Vagina (tissue), 2 donors: ENCODE measurements at regions not wholly inside any gene's neighbourhood (a gene's known extent, or its start where the extent isn't known, plus 50 kb on each side); places are given as distances from the start of the nearest gene placed in this dataset.

ENCODE experiments used
- DNase-seq, 2 donors: peaks; one replicate each; pipeline ENCODE4 v3.0.0-alpha.2; 2017; ENCODE audit errors: extremely low spot score in 2 of 2
- H3K27ac ChIP-seq: fragments of 200-600 bp; sonication (generic); one replicate; pipeline ENCODE4 v1.5.1; 2019
- H3K27me3 ChIP-seq: fragments of 200-600 bp; sonication (generic); one replicate; pipeline ENCODE4 v1.5.1; 2019
- H3K36me3 ChIP-seq, 2 donors: fragments of 200-600 bp; sonication (generic); one replicate each; pipeline ENCODE4 v1.5.1; 2017 to 2019
- H3K4me1 ChIP-seq: fragments of 200-600 bp; sonication (generic); one replicate; pipeline ENCODE4 v1.5.1; 2019
- H3K4me3 ChIP-seq, 2 donors: fragments of 200-600 bp; sonication (generic); 1 replicate in 1 of 2; 2 replicates in 1 of 2; pipeline ENCODE4 v1.5.1; 2016 to 2019
- H3K9me3 ChIP-seq: fragments of 200-600 bp; sonication (generic); one replicate; pipeline ENCODE4 v1.5.1; 2019
- POLR2A ChIP-seq, 2 donors: fragments of 450-650 bp; IDR thresholded peaks; one replicate each; pipeline ENCODE4 v1.6.1; 2017; ENCODE audit warnings: antibody characterized with exemption in 2 of 2, mild to moderate bottlenecking in 2 of 2, moderate library complexity in 2 of 2
- POLR2AphosphoS5 ChIP-seq, 2 donors: sonication (generic); formaldehyde crosslinking; IDR thresholded peaks; one replicate each; pipeline ENCODE4 v1.9.0; 2017; ENCODE audit warnings: antibody characterized with exemption in 2 of 2, mild to moderate bottlenecking in 2 of 2, low read depth in 1 of 2; ENCODE audit not compliant: insufficient read depth in 1 of 2
- intact Hi-C: fragments of 100-400 bp; cut with DNase I; formaldehyde crosslinking; loops from one replicate; pipeline ENCODE4 v1.15.1; 2023
- TF ChIP-seq, protein P1 (sequence below), 3 experiments: fragments of 450-650 bp in 2 of 3; fragments of 200-600 bp in 1 of 3; sonication (generic) in 1 of 3; IDR thresholded peaks; one replicate each; pipeline ENCODE4 v1.5.1; 2017 to 2019; ENCODE audit warnings: antibody characterized with exemption in 3 of 3, mild to moderate bottlenecking in 2 of 3, moderate library complexity in 2 of 3

GRCh38 chr10:88117869-88118632 is 254.6 kb downstream of the PTEN start:
- H3K4me3 ChIP-seq = no peak overlapping the region
- H3K9me3 ChIP-seq = no peaks in the 10 kb centered on the region
- H3K27me3 ChIP-seq = no peaks in the 10 kb centered on the region
- peaks cover 10% of the 10 kb centered on the region for H3K4me1 ChIP-seq
- DNase-seq = no peak
- no peak overlapping the region for H3K27ac ChIP-seq
- TF ChIP-seq, protein P1, sequence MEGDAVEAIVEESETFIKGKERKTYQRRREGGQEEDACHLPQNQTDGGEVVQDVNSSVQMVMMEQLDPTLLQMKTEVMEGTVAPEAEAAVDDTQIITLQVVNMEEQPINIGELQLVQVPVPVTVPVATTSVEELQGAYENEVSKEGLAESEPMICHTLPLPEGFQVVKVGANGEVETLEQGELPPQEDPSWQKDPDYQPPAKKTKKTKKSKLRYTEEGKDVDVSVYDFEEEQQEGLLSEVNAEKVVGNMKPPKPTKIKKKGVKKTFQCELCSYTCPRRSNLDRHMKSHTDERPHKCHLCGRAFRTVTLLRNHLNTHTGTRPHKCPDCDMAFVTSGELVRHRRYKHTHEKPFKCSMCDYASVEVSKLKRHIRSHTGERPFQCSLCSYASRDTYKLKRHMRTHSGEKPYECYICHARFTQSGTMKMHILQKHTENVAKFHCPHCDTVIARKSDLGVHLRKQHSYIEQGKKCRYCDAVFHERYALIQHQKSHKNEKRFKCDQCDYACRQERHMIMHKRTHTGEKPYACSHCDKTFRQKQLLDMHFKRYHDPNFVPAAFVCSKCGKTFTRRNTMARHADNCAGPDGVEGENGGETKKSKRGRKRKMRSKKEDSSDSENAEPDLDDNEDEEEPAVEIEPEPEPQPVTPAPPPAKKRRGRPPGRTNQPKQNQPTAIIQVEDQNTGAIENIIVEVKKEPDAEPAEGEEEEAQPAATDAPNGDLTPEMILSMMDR (IDR thresholded peaks at IDR 0.05) = no peak
- TF ChIP-seq POLR2AphosphoS5 (IDR thresholded peaks at IDR 0.05; ENCODE audit: insufficient read depth in 1 of 2, low read depth in 1 of 2) = no peak
- TF ChIP-seq POLR2A (IDR thresholded peaks at IDR 0.05) = no peak
- no peaks in the 10 kb centered on the region for H3K36me3 ChIP-seq
- intact Hi-C loops = no loop called here

GRCh38 chr10:88118729-88119128 is 255.3 kb downstream of the PTEN start:
- peaks cover 10% of the 10 kb centered on the region for H3K4me1 ChIP-seq
- DNase-seq = no peak
- H3K36me3 ChIP-seq = no peaks in the 10 kb centered on the region
- intact Hi-C loops = no loop called here
- H3K4me3 ChIP-seq = no peak overlapping the region
- no peak overlapping the region for H3K27ac ChIP-seq
- TF ChIP-seq POLR2A (IDR thresholded peaks at IDR 0.05) (no peak), POLR2AphosphoS5 (IDR thresholded peaks at IDR 0.05; ENCODE audit: insufficient read depth in 1 of 2, low read depth in 1 of 2) (no peak)
- TF ChIP-seq, protein P1 (IDR thresholded peaks at IDR 0.05) = no peak
- H3K9me3 ChIP-seq = no peaks in the 10 kb centered on the region
- no peaks in the 10 kb centered on the region for H3K27me3 ChIP-seq

DNA sequence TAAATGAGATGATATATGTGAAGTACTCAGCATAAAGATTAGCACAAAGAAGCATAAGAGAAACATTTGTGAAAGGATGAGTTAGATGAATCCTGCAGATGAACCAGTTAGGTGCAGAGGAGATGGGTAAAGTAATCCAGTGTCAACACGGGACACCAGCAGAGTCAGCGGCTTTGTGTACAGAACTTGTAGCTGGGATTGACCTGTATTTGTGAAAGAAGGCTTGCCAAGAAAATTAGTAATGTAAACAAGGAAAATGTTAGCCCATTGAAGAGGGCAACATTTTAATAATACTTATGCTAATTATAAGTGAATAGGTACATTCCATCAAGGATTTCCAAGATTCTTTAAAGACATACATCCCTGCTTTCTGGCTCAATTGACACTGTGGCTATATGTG is 255.7 kb downstream of the PTEN start:
- H3K4me1 ChIP-seq = peaks cover 6% of the 10 kb centered on the region
- no peak overlapping the region for H3K4me3 ChIP-seq
- no peaks in the 10 kb centered on the region for H3K9me3 ChIP-seq
- H3K27ac ChIP-seq = no peak overlapping the region
- no peak for DNase-seq
- TF ChIP-seq, protein P1 (IDR thresholded peaks at IDR 0.05) = no peak
- TF ChIP-seq POLR2A (IDR thresholded peaks at IDR 0.05) = no peak
- TF ChIP-seq POLR2AphosphoS5 (IDR thresholded peaks at IDR 0.05; ENCODE audit: insufficient read depth in 1 of 2, low read depth in 1 of 2) = no peak
- H3K36me3 ChIP-seq = no peaks in the 10 kb centered on the region
- intact Hi-C loops = no loop called here
- H3K27me3 ChIP-seq = no peaks in the 10 kb centered on the region

GRCh38 chr10:88120075-88120474 is 256.6 kb downstream of the PTEN start:
- TF ChIP-seq, protein P1 (IDR thresholded peaks at IDR 0.05) = no peak
- TF ChIP-seq POLR2AphosphoS5 (IDR thresholded peaks at IDR 0.05; ENCODE audit: insufficient read depth in 1 of 2, low read depth in 1 of 2) (no peak), POLR2A (IDR thresholded peaks at IDR 0.05) (no peak)
- Histone ChIP-seq H3K27ac (no peak overlapping the region), H3K27me3 (no peaks in the 10 kb centered on the region), H3K4me3 (no peak overlapping the region), H3K4me1 (no peaks in the 10 kb centered on the region), H3K36me3 (no peaks in the 10 kb centered on the region), H3K9me3 (no peaks in the 10 kb centered on the region)
- intact Hi-C loops = no loop called here
- DNase-seq = no peak

GRCh38 chr10:88120599-88121333 is 257.3 kb downstream of the PTEN start:
- no peak for DNase-seq
- no peaks in the 10 kb centered on the region for H3K9me3 ChIP-seq

More at GRCh38 chr10:88120599-88121333, 257.3 kb downstream of the PTEN start:
- Histone ChIP-seq H3K27me3 (no peaks in the 10 kb centered on the region), H3K4me3 (no peak overlapping the region), H3K36me3 (no peaks in the 10 kb centered on the region), H3K4me1 (no peaks in the 10 kb centered on the region), H3K27ac (no peak overlapping the region)
- TF ChIP-seq, protein P1 (IDR thresholded peaks at IDR 0.05) = no peak
- TF ChIP-seq POLR2AphosphoS5 (IDR thresholded peaks at IDR 0.05; ENCODE audit: insufficient read depth in 1 of 2, low read depth in 1 of 2) (no peak), POLR2A (IDR thresholded peaks at IDR 0.05) (no peak)
- intact Hi-C loops = no loop called here
